Lung (tissue), 11 donors: ENCODE measurements at regions not wholly inside any gene's neighbourhood (a gene's known extent, or its start where the extent isn't known, plus 50 kb on each side); places are given as distances from the start of the nearest gene placed in this dataset.

ENCODE experiments used
- ATAC-seq: fragments of 200-7000 bp; cut with Tn5 transposase; one replicate; pipeline ENCODE4 v1.9.1; 2020; ENCODE audit warnings: moderate number of reproducible peaks; ENCODE audit not compliant: insufficient read depth, low FRiP score
- DNase-seq, 3 donors: peaks; one replicate each; pipeline ENCODE4 v3.0.0-alpha.2; 2013 to 2017
- H3K27ac ChIP-seq, 2 donors: one replicate each; pipeline ENCODE4 v1.5.1; 2013; ENCODE audit warnings: mild to moderate bottlenecking in 2 of 2, moderate library complexity in 2 of 2, control low read depth in 1 of 2, inconsistent platforms in 1 of 2, low read depth in 1 of 2, low read length in 1 of 2
- H3K27me3 ChIP-seq, 3 donors: one replicate each; pipeline ENCODE4 v1.5.1; 2013; ENCODE audit warnings: low read length in 2 of 3; ENCODE audit not compliant: control insufficient read depth in 3 of 3, insufficient read depth in 3 of 3
- H3K36me3 ChIP-seq, 4 donors: one replicate each; pipeline ENCODE4 v1.5.1; 2013; ENCODE audit warnings: low read length in 4 of 4, mild to moderate bottlenecking in 1 of 4, moderate library complexity in 1 of 4; ENCODE audit not compliant: control insufficient read depth in 4 of 4, insufficient read depth in 4 of 4
- H3K4me1 ChIP-seq, 5 donors: one replicate each; pipeline ENCODE4 v1.5.1; 2013; ENCODE audit warnings: low read length in 5 of 5, mild to moderate bottlenecking in 2 of 5, moderate library complexity in 1 of 5; ENCODE audit not compliant: control insufficient read depth in 5 of 5, insufficient read depth in 5 of 5
- H3K4me3 ChIP-seq: one replicate; pipeline ENCODE4 v1.5.1; 2013; ENCODE audit warnings: mild to moderate bottlenecking, control low read depth, moderate library complexity
- H3K9ac ChIP-seq, 2 donors: one replicate each; pipeline ENCODE4 v1.5.1; 2013; ENCODE audit warnings: low read length in 2 of 2, control low read depth in 1 of 2; ENCODE audit not compliant: insufficient read depth in 1 of 2
- H3K9me3 ChIP-seq, 4 donors: one replicate each; pipeline ENCODE4 v1.5.1; 2013; ENCODE audit warnings: low read length in 3 of 4, mild to moderate bottlenecking in 1 of 4, moderate library complexity in 1 of 4; ENCODE audit not compliant: control insufficient read depth in 4 of 4, insufficient read depth in 3 of 4
- WGBS, 2 donors: extraction: QIAGEN DNeasy Blood & Tissue Kit; methylation state at CpG; one replicate each; pipeline ENCODE4 v1.1.7; 2013; 5-methylcytosine and 5-hydroxymethylcytosine counted together
- TF ChIP-seq, protein P1 (sequence below): IDR thresholded peaks from 2 replicates; pipeline ENCODE4 v1.5.1; 2012; ENCODE audit warnings: mild to moderate bottlenecking; ENCODE audit errors: control extremely low read depth, extremely low read depth
- donor health status: control.
- donor health status: control.
- donor health status: Bipolar disorder and iron deficiency.
- donor health status: healthy.
- donor health status: DM: yes; HTN: yes; CAD: no.

DNA sequence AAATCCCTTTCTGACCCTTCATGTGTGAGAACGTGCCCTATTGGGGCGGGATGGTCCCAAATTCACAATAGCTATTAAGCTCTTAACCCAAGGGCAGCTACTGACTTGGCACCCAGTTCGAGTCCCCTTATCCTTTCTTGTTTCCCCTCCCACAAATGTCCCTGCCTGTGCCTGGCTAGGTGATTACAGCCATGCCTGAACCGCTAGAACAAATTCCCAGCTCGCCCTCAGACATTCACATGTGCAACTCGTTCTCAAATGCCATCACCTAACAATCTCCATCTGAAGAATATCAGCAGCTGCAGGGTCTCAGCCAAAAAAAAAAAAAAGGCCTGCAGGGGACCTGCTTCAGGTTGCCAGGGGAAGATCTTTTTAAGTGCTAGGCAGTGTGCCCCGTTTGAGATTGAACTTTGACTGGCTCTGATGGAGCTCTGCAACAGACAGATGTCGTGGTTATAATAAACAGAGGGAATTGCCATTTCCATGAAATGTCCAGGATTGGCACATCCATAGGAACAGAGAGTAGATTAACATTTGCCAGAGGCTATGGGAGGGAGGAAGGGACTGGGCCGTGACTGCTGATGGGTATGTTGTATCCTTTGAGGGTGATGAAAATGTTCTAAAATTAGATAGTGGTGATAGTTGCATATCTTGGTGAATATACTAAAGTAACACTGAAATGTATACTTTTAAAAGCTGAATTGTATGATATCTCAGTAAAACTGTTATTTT is 347.2 kb upstream of the WWC1 start:
- Histone ChIP-seq H3K9me3 (no peaks in the 10 kb centered on the region), H3K27me3 (no peaks in the 10 kb centered on the region), H3K4me3 (no peak overlapping the region), H3K27ac (peak overlapping the region in 1 of 2 donors; percentile 96), H3K4me1 (peaks cover 0 to 28% (median 3%) of the 10 kb centered on the region in 5 donors), H3K36me3 (no peaks in the 10 kb centered on the region), H3K9ac (no peak overlapping the region)
- DNase-seq: no peak
- 72 to 81% methylated on average over 9 of the region's 9 CpGs for WGBS, 2 donors
- no peak for ATAC-seq
- TF ChIP-seq, protein P1, sequence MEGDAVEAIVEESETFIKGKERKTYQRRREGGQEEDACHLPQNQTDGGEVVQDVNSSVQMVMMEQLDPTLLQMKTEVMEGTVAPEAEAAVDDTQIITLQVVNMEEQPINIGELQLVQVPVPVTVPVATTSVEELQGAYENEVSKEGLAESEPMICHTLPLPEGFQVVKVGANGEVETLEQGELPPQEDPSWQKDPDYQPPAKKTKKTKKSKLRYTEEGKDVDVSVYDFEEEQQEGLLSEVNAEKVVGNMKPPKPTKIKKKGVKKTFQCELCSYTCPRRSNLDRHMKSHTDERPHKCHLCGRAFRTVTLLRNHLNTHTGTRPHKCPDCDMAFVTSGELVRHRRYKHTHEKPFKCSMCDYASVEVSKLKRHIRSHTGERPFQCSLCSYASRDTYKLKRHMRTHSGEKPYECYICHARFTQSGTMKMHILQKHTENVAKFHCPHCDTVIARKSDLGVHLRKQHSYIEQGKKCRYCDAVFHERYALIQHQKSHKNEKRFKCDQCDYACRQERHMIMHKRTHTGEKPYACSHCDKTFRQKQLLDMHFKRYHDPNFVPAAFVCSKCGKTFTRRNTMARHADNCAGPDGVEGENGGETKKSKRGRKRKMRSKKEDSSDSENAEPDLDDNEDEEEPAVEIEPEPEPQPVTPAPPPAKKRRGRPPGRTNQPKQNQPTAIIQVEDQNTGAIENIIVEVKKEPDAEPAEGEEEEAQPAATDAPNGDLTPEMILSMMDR: no peak

DNA sequence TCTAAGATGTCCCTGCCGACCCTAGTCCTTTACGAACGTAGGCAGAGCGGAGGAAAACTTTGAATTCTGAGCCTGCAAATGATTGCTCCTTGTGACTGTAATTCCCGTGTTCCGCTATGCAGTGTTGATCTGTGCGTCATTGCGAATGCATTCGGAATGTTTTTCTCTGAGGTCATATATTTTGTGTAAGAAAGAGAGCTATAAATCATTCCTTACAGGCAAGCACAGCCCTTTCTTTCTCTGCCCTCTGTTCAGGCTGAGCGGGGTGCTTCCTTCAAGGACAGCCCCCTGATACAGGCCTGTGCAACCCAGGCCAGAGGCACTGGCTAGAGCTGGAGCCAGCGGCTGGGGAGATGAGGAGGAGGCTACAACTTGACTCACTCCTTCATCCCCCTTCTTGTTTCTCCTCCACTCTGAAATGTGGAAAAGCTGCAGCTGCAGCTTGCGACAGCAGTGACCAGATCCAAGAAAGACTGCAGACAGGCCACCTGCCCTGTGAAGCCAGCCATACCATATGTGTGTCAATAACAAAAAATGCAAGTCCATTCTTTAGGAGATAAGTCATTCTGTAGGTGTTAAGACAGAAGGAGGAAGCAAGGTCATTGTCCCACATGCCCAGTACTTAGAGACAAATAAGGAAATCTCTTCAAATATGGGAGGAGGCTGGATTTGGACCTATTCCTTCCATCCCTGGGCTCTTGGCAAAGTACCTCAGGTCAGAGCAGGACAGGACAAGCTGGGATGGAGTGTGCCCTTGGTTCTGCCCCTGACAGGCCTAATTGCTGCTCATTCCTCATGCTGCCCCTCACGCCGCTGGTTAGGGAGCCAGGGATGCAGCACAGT is 345.7 kb upstream of the WWC1 start:
- H3K4me1 ChIP-seq: peaks cover 0 to 36% (median 10%) of the 10 kb centered on the region in 5 donors
- H3K9me3 ChIP-seq: no peaks in the 10 kb centered on the region
- no peak overlapping the region for H3K4me3 ChIP-seq
- 82 to 89% methylated on average over 14 of the region's 14 CpGs for WGBS, 2 donors
- peak overlapping the region in 1 of 2 donors; percentile 96 for H3K27ac ChIP-seq
- ATAC-seq: no peak
- no peaks in the 10 kb centered on the region for H3K27me3 ChIP-seq
- H3K36me3 ChIP-seq: no peaks in the 10 kb centered on the region
- TF ChIP-seq, protein P1: no peak
- peak; percentile 23 to 49 (median 44) for DNase-seq
- no peak overlapping the region for H3K9ac ChIP-seq

DNA sequence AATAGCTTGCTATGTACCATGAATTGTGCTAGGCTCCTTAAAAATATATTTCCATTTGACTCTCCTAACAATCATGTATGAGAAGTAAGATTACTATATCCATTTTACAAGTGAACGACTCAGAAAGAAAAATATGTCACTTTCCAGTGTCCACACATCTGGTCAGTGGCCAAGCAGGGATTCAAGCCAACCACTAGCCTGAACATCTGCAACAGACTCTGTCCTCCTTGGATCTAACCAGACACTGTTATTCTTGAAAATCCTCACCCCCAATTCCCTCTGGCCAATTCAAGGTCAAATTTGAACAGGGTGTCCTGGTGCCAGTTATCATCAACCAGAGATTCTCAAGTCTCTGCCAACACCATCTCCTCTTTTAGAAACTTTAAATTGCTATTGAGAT is 344.1 kb upstream of the WWC1 start:
- Histone ChIP-seq H3K4me1 (peaks cover 0 to 39% (median 10%) of the 10 kb centered on the region in 5 donors), H3K27me3 (no peaks in the 10 kb centered on the region), H3K9me3 (no peaks in the 10 kb centered on the region), H3K4me3 (no peak overlapping the region), H3K9ac (no peak overlapping the region), H3K36me3 (peaks cover 0 to 2% (median 0%) of the 10 kb centered on the region in 4 donors), H3K27ac (peak overlapping the region in 1 of 2 donors; percentile 96)
- ATAC-seq (no peak), DNase-seq (peak; percentile 32 to 70 (median 41))
- TF ChIP-seq, protein P1: no peak
- WGBS, 2 donors: 54 to 90% methylated on average over 1 of the region's 1 CpG
